Keratinocyte (primary cell): ENCODE measurements at regions not wholly inside any gene's neighbourhood (a gene's known extent, or its start where the extent isn't known, plus 50 kb on each side); places are given as distances from the start of the nearest gene placed in this dataset.

Experiments
- EZH2 ChIP-seq: IDR thresholded peaks from one replicate; pipeline ENCODE4 v1.6.1; 2012; ENCODE audit warnings: inconsistent platforms, mild to moderate bottlenecking, low read length, moderate library complexity
- TF ChIP-seq, protein P1 (sequence below), 3 experiments: IDR thresholded peaks in 1 of 3; conservative IDR thresholded peaks in 1 of 3; optimal IDR thresholded peaks in 1 of 3; 2 replicates in 2 of 3; 3 replicates in 1 of 3; pipeline versions ENCODE3 to v1.5.1; 2011; ENCODE audit warnings: low read length in 3 of 3, mild to moderate bottlenecking in 3 of 3, moderate library complexity in 2 of 3, control low read depth in 1 of 3, inconsistent platforms in 1 of 3; ENCODE audit not compliant: insufficient read depth in 2 of 3; ENCODE audit errors: extremely low read depth in 1 of 3

- TF ChIP-seq, protein P1, sequence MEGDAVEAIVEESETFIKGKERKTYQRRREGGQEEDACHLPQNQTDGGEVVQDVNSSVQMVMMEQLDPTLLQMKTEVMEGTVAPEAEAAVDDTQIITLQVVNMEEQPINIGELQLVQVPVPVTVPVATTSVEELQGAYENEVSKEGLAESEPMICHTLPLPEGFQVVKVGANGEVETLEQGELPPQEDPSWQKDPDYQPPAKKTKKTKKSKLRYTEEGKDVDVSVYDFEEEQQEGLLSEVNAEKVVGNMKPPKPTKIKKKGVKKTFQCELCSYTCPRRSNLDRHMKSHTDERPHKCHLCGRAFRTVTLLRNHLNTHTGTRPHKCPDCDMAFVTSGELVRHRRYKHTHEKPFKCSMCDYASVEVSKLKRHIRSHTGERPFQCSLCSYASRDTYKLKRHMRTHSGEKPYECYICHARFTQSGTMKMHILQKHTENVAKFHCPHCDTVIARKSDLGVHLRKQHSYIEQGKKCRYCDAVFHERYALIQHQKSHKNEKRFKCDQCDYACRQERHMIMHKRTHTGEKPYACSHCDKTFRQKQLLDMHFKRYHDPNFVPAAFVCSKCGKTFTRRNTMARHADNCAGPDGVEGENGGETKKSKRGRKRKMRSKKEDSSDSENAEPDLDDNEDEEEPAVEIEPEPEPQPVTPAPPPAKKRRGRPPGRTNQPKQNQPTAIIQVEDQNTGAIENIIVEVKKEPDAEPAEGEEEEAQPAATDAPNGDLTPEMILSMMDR (optimal IDR thresholded peaks at IDR 0.05 in 1 of 3, IDR thresholded peaks at IDR 0.05 in 1 of 3, conservative IDR thresholded peaks at IDR 0.05 in 1 of 3; ENCODE audit: extremely low read depth in 1 of 3, insufficient read depth in 2 of 3, low read length in 3 of 3) = no peak
- TF ChIP-seq EZH2 = no peak
Measured at GRCh38 chr6:23394681-23395080, 731.3 kb upstream of the NRSN1 start.
